Gastrocnemius medialis (tissue), 4 donors: ENCODE measurements at regions not wholly inside any gene's neighbourhood (a gene's known extent, or its start where the extent isn't known, plus 50 kb on each side); places are given as distances from the start of the nearest gene placed in this dataset.

Experiments used
- CTCF ChIP-seq, 5 experiments: fragments of 450-650 bp in 3 of 5; fragments of 200-600 bp in 2 of 5; sonication (generic) in 2 of 5; IDR thresholded peaks in 4 of 5; conservative IDR thresholded peaks in 1 of 5; 1 replicate in 4 of 5; 2 replicates in 1 of 5; pipeline ENCODE4 v1.5.1; 2016 to 2019; ENCODE audit warnings: antibody characterized with exemption in 5 of 5, mild to moderate bottlenecking in 3 of 5, moderate library complexity in 3 of 5
- POLR2A ChIP-seq, 2 donors: fragments of 450-650 bp; IDR thresholded peaks; one replicate each; pipeline ENCODE4 v1.6.1; 2017; ENCODE audit warnings: antibody characterized with exemption in 2 of 2, mild to moderate bottlenecking in 2 of 2, moderate library complexity in 2 of 2

GRCh38 chr4:59243038-59243437, 1957.1 kb upstream of the ADGRL3 start:
- TF ChIP-seq CTCF (IDR thresholded peaks at IDR 0.05 in 4 of 5, conservative IDR thresholded peaks at IDR 0.05 in 1 of 5) = no peak
- no peak for TF ChIP-seq POLR2A (IDR thresholded peaks at IDR 0.05)
